ENCODE measurements at regions not wholly inside any gene's neighbourhood (a gene's known extent, or its start where the extent isn't known, plus 50 kb on each side); places are given as distances from the start of the nearest gene placed in this dataset.

DNA sequence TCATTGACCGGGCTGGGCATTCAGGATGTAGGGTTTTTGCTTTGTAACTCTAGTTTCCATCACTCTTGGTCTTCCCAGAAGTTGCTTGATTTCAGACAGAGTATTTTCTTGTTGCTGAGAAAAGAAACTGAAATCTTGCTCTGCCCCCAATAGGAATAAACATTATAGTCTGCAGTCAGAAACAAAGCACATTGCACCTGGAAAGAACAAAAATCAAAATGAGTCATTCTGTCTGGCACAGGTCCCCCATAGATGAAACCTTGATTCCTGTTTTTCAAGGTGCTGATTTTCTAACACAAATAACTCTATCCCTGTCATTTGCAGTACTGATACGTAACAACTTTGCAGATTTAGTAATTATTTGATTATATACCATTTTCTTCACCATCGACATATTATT lies 232.1 kb downstream of the FBXO4 start:
- H3K27ac ChIP-seq (ENCODE audit: low read depth in 1 of 2, low read length in 2 of 2): no peak overlapping the region
- H3K9me3 ChIP-seq (ENCODE audit: control insufficient read depth in 4 of 4, low read length in 3 of 4): no peaks in the 10 kb centered on the region
- H3K36me3 ChIP-seq (ENCODE audit: control insufficient read depth in 4 of 4, insufficient read depth in 3 of 4, low read depth in 1 of 4, low read length in 3 of 4): no peaks in the 10 kb centered on the region
- WGBS: 69% methylated on average over 3 of the region's 3 CpGs
- no peak for DNase-seq (ENCODE audit: low spot score)
- H3K27me3 ChIP-seq (ENCODE audit: control insufficient read depth in 4 of 4, insufficient read depth in 4 of 4, low read length in 3 of 4): no peaks in the 10 kb centered on the region
- H3K4me1 ChIP-seq (ENCODE audit: control insufficient read depth in 4 of 4, insufficient read depth in 4 of 4, low read length in 3 of 4): no peaks in the 10 kb centered on the region
- TF ChIP-seq YY1 (IDR thresholded peaks at IDR 0.05): no peak
- TF ChIP-seq TAF1 (conservative IDR thresholded peaks at IDR 0.05): no peak
- no peak for TF ChIP-seq REST (IDR thresholded peaks at IDR 0.05)
- TF ChIP-seq EGR1 (IDR thresholded peaks at IDR 0.05; ENCODE audit: low read depth in 2 of 2): no peak
- TF ChIP-seq NR2F2 (IDR thresholded peaks at IDR 0.05): no peak
- no peak for TF ChIP-seq HNF4G (IDR thresholded peaks at IDR 0.05)
- TF ChIP-seq SP1 (IDR thresholded peaks at IDR 0.05): no peak
- no peak for TF ChIP-seq HNF4A (conservative IDR thresholded peaks at IDR 0.05)
- TF ChIP-seq, protein P1, sequence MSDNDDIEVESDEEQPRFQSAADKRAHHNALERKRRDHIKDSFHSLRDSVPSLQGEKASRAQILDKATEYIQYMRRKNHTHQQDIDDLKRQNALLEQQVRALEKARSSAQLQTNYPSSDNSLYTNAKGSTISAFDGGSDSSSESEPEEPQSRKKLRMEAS (IDR thresholded peaks at IDR 0.05): no peak
- no peak for TF ChIP-seq FOXA1 (IDR thresholded peaks at IDR 0.05)
- no peak for TF ChIP-seq GABPA (IDR thresholded peaks at IDR 0.05 in 1 of 2, conservative IDR thresholded peaks at IDR 0.05 in 1 of 2)
- TF ChIP-seq, protein P2, sequence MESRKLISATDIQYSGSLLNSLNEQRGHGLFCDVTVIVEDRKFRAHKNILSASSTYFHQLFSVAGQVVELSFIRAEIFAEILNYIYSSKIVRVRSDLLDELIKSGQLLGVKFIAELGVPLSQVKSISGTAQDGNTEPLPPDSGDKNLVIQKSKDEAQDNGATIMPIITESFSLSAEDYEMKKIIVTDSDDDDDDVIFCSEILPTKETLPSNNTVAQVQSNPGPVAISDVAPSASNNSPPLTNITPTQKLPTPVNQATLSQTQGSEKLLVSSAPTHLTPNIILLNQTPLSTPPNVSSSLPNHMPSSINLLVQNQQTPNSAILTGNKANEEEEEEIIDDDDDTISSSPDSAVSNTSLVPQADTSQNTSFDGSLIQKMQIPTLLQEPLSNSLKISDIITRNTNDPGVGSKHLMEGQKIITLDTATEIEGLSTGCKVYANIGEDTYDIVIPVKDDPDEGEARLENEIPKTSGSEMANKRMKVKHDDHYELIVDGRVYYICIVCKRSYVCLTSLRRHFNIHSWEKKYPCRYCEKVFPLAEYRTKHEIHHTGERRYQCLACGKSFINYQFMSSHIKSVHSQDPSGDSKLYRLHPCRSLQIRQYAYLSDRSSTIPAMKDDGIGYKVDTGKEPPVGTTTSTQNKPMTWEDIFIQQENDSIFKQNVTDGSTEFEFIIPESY (IDR thresholded peaks at IDR 0.05): no peak
- TF ChIP-seq, protein P3, sequence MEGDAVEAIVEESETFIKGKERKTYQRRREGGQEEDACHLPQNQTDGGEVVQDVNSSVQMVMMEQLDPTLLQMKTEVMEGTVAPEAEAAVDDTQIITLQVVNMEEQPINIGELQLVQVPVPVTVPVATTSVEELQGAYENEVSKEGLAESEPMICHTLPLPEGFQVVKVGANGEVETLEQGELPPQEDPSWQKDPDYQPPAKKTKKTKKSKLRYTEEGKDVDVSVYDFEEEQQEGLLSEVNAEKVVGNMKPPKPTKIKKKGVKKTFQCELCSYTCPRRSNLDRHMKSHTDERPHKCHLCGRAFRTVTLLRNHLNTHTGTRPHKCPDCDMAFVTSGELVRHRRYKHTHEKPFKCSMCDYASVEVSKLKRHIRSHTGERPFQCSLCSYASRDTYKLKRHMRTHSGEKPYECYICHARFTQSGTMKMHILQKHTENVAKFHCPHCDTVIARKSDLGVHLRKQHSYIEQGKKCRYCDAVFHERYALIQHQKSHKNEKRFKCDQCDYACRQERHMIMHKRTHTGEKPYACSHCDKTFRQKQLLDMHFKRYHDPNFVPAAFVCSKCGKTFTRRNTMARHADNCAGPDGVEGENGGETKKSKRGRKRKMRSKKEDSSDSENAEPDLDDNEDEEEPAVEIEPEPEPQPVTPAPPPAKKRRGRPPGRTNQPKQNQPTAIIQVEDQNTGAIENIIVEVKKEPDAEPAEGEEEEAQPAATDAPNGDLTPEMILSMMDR (IDR thresholded peaks at IDR 0.05; ENCODE audit: low read depth, low read length, missing input control): no peak
- no peak for TF ChIP-seq RXRA (IDR thresholded peaks at IDR 0.05)
- TF ChIP-seq RAD21 (IDR thresholded peaks at IDR 0.05): no peak
- no peak overlapping the region for H3K9ac ChIP-seq (ENCODE audit: low read depth in 1 of 2, low read length in 2 of 2)
- no peak overlapping the region for H3K4me3 ChIP-seq (ENCODE audit: low read depth in 1 of 3, low read length in 3 of 3)

GRCh38 chr5:42163083-42163482 lies 238.0 kb downstream of the FBXO4 start:
- H3K27me3 ChIP-seq (ENCODE audit: control insufficient read depth in 4 of 4, insufficient read depth in 4 of 4, low read length in 3 of 4): no peaks in the 10 kb centered on the region
- 100% methylated on average over 1 of the region's 1 CpG for WGBS
- no peak overlapping the region for H3K4me3 ChIP-seq (ENCODE audit: low read depth in 1 of 3, low read length in 3 of 3)
- TF ChIP-seq, protein P2 (IDR thresholded peaks at IDR 0.05): no peak
- TF ChIP-seq, protein P1 (IDR thresholded peaks at IDR 0.05): no peak
- TF ChIP-seq, protein P3 (IDR thresholded peaks at IDR 0.05; ENCODE audit: low read depth, low read length, missing input control): no peak
- TF ChIP-seq, protein P4, sequence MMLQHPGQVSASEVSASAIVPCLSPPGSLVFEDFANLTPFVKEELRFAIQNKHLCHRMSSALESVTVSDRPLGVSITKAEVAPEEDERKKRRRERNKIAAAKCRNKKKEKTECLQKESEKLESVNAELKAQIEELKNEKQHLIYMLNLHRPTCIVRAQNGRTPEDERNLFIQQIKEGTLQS (IDR thresholded peaks at IDR 0.05): no peak

More at GRCh38 chr5:42163083-42163482, 238.0 kb downstream of the FBXO4 start:
- H3K36me3 ChIP-seq (ENCODE audit: control insufficient read depth in 4 of 4, insufficient read depth in 3 of 4, low read depth in 1 of 4, low read length in 3 of 4): no peaks in the 10 kb centered on the region
- H3K4me1 ChIP-seq (ENCODE audit: control insufficient read depth in 4 of 4, insufficient read depth in 4 of 4, low read length in 3 of 4): no peaks in the 10 kb centered on the region
- no peak overlapping the region for H3K9ac ChIP-seq (ENCODE audit: low read depth in 1 of 2, low read length in 2 of 2)
- no peaks in the 10 kb centered on the region for H3K9me3 ChIP-seq (ENCODE audit: control insufficient read depth in 4 of 4, low read length in 3 of 4)
- no peak overlapping the region for H3K27ac ChIP-seq (ENCODE audit: low read depth in 1 of 2, low read length in 2 of 2)
- no peak for DNase-seq (ENCODE audit: low spot score)

Measured in liver (tissue), 8 donors.